HCT116 (cell line): ENCODE measurements at regions not wholly inside any gene's neighbourhood (a gene's known extent, or its start where the extent isn't known, plus 50 kb on each side); places are given as distances from the start of the nearest gene placed in this dataset.
A peak's percentile ranks its signal among the peaks of the same experiment; 100 is the strongest.

Source experiments
- ATAC-seq: fragments of 200-7000 bp; cut with Tn5 transposase; 2 replicates; pipeline ENCODE4 v1.9.1; 2020; ENCODE audit warnings: mild to moderate bottlenecking, moderate library complexity
- BruUV-seq: library from RNA; stranded (reverse); fragments of 400-500 nt; replicated peaks from 2 replicates; lab custom pipeline; 2021; lab: Mats Ljungman, UMichigan
- CTCF ChIA-PET: fragments of 300-600 bp; sonication (Branson Sonifier 250); formaldehyde crosslinking; loops from one replicate; lab custom pipeline; 2021; ENCODE audit warnings: antibody characterized with exemption; lab: Charles Lee
- POLR2A ChIA-PET: fragments of 300-600, 350-600 bp; sonication (Branson Sonifier 250); formaldehyde crosslinking; loops from one replicate; lab custom pipeline; 2021; ENCODE audit warnings: antibody characterized with exemption; lab: Charles Lee
- RAD21 ChIA-PET, 2 experiments: fragments of 300-600 bp; sonication (Branson Sonifier 250); formaldehyde crosslinking; loops; one replicate each; lab custom pipeline; 2023; ENCODE audit warnings: low total read pairs in 2 of 2; ENCODE audit not compliant: uncharacterized antibody in 2 of 2, unreplicated experiment in 2 of 2, low non-redundant PET in 1 of 2; lab: Charles Lee
- DNase-seq: peaks from one replicate; pipeline ENCODE4 v3.0.0-alpha.2; 2010; ENCODE audit warnings: low read depth, low spot score
- H2AFZ ChIP-seq: fragments of 200-600 bp; shearing (Covaris generic), sonication (generic); 2 replicates; pipeline ENCODE4 v1.6.1; 2017; ENCODE audit warnings: low read depth, mixed run types, mixed read lengths, antibody characterized with exemption, low read length; ENCODE audit not compliant: poor library complexity, severe bottlenecking
- H3K27ac ChIP-seq: 2 replicates; pipeline ENCODE4 v1.5.1; 2012; ENCODE audit warnings: low read depth, low read length
- H3K27me3 ChIP-seq: fragments of 200-600 bp; sonication (generic); 2 replicates; pipeline ENCODE4 v1.6.1; 2016; ENCODE audit warnings: mixed run types, low read length, mixed read lengths; ENCODE audit not compliant: insufficient read depth
- H3K36me3 ChIP-seq, 2 experiments: fragments of 200-500 bp in 1 of 2; fragments of 200-600 bp in 1 of 2; sonication (Bioruptor generic) in 1 of 2; sonication (generic) in 1 of 2; 2 replicates each; pipeline versions ENCODE4 v1.5.1 to v1.6.1; 2014 to 2016; ENCODE audit warnings: low read length in 2 of 2, inconsistent platforms in 1 of 2, mixed read lengths in 1 of 2, mixed run types in 1 of 2; ENCODE audit not compliant: insufficient read depth in 2 of 2, control insufficient read depth in 1 of 2
- H3K4me1 ChIP-seq, 2 experiments: fragments of 200-600 bp in 1 of 2; sonication (generic) in 1 of 2; 2 replicates each; pipeline versions ENCODE4 v1.5.1 to v1.6.1; 2012 to 2017; ENCODE audit warnings: low read length in 2 of 2, inconsistent platforms in 1 of 2, mild to moderate bottlenecking in 1 of 2, mixed read lengths in 1 of 2, mixed run types in 1 of 2, moderate library complexity in 1 of 2; ENCODE audit not compliant: insufficient read depth in 2 of 2, control insufficient read depth in 1 of 2
- H3K4me2 ChIP-seq: fragments of 200-600 bp; sonication (generic); 2 replicates; pipeline ENCODE4 v1.6.1; 2017; ENCODE audit warnings: mixed run types, low read length, mixed read lengths
- H3K4me3 ChIP-seq, 2 experiments: fragments of 200-600 bp in 1 of 2; sonication (generic) in 1 of 2; replicated peaks in 1 of 2; 2 replicates each; pipeline ENCODE4 v1.5.1; 2011 to 2016; ENCODE audit warnings: low read length in 2 of 2, control low read depth in 1 of 2, low read depth in 1 of 2, mild to moderate bottlenecking in 1 of 2, mixed read lengths in 1 of 2, mixed run types in 1 of 2
- H3K79me2 ChIP-seq: fragments of 200-600 bp; sonication (generic); 2 replicates; pipeline ENCODE4 v1.6.1; 2017; ENCODE audit warnings: mild to moderate bottlenecking, mixed run types, low read length, moderate library complexity, mixed read lengths; ENCODE audit not compliant: insufficient read depth
- H3K9ac ChIP-seq: fragments of 200-600 bp; sonication (generic); 2 replicates; pipeline ENCODE4 v1.6.1; 2016; ENCODE audit warnings: low read length, mixed read lengths
- H3K9me2 ChIP-seq: fragments of 200-600 bp; sonication (generic), shearing (Covaris generic); 2 replicates; pipeline ENCODE4 v1.6.1; 2017; ENCODE audit warnings: mixed run types, mild to moderate bottlenecking, moderate library complexity; ENCODE audit not compliant: insufficient read depth
- H3K9me3 ChIP-seq, 2 experiments: fragments of 200-500 bp in 1 of 2; fragments of 200-600 bp in 1 of 2; sonication (Bioruptor generic) in 1 of 2; sonication (generic) in 1 of 2; 2 replicates each; pipeline ENCODE4 v1.6.1; 2014 to 2017; ENCODE audit warnings: low read length in 2 of 2, mixed read lengths in 2 of 2, inconsistent platforms in 1 of 2, low read depth in 1 of 2, mild to moderate bottlenecking in 1 of 2, mixed run types in 1 of 2, moderate library complexity in 1 of 2; ENCODE audit not compliant: control insufficient read depth in 1 of 2, insufficient read depth in 1 of 2
- H4K20me1 ChIP-seq: fragments of 200-600 bp; sonication (generic), shearing (Covaris generic); 2 replicates; pipeline ENCODE4 v1.6.1; 2017; ENCODE audit warnings: mixed run types, mild to moderate bottlenecking, moderate library complexity; ENCODE audit not compliant: insufficient read depth
- ATF3 ChIP-seq: IDR thresholded peaks from 2 replicates; pipeline ENCODE4 v1.6.1; 2012
- CBX3 ChIP-seq: IDR thresholded peaks from 2 replicates; pipeline ENCODE4 v1.6.1; 2012; ENCODE audit warnings: low read depth
- CEBPB ChIP-seq: IDR thresholded peaks from 2 replicates; pipeline ENCODE4 v1.6.1; 2012; ENCODE audit warnings: low read depth
- ELF1 ChIP-seq: IDR thresholded peaks from 2 replicates; pipeline ENCODE4 v1.6.1; 2012; ENCODE audit warnings: low read depth, borderline replicate concordance
- EZH2 ChIP-seq: fragments of 200-600 bp; sonication (generic); IDR thresholded peaks from 2 replicates; pipeline ENCODE4 v1.6.1; 2017; ENCODE audit warnings: antibody characterized with exemption, mixed run types
- EZH2phosphoT487 ChIP-seq: fragments of 200-600 bp; IDR thresholded peaks from 2 replicates; pipeline ENCODE4 v1.6.1; 2018; ENCODE audit warnings: antibody characterized with exemption, borderline replicate concordance
- FOSL1 ChIP-seq: IDR thresholded peaks from 2 replicates; pipeline ENCODE4 v1.6.1; 2012; ENCODE audit warnings: low read depth
- JUND ChIP-seq: IDR thresholded peaks from 2 replicates; pipeline ENCODE4 v1.6.1; 2012
- MAX ChIP-seq: IDR thresholded peaks from 2 replicates; pipeline ENCODE4 v1.6.1; 2012
- POLR2A ChIP-seq: IDR thresholded peaks from 2 replicates; pipeline ENCODE4 v1.7.0; 2011; ENCODE audit warnings: borderline replicate concordance; ENCODE audit not compliant: insufficient read depth, insufficient read length; ENCODE audit errors: extremely low read depth
- POLR2AphosphoS5 ChIP-seq: IDR thresholded peaks from 2 replicates; pipeline ENCODE4 v1.6.1; 2011; ENCODE audit warnings: mild to moderate bottlenecking, low read depth, low read length, moderate library complexity
- REST ChIP-seq: IDR thresholded peaks from 2 replicates; pipeline ENCODE4 v1.6.1; 2012; ENCODE audit warnings: low read depth
- SP1 ChIP-seq: IDR thresholded peaks from 2 replicates; pipeline ENCODE4 v1.6.1; 2012; ENCODE audit warnings: low read depth
- SRF ChIP-seq: IDR thresholded peaks from 2 replicates; pipeline ENCODE4 v1.6.1; 2012; ENCODE audit warnings: low read depth
- YY1 ChIP-seq: IDR thresholded peaks from 2 replicates; pipeline ENCODE4 v1.6.1; 2011; ENCODE audit warnings: low read length, low read depth, moderate library complexity, mild to moderate bottlenecking; ENCODE audit not compliant: insufficient replicate concordance; ENCODE audit errors: extremely low read depth
- ZFX ChIP-seq: fragments of 450-650 bp; IDR thresholded peaks from 2 replicates; pipeline ENCODE4 v1.6.1; 2017
- ZNF274 ChIP-seq: fragments of 200-500 bp; sonication (Bioruptor generic); IDR thresholded peaks from 2 replicates; pipeline ENCODE4 v1.6.1; 2014; ENCODE audit warnings: mild to moderate bottlenecking, low read depth, low read length, inconsistent platforms
- intact Hi-C: fragments of 100-400 bp; cut with micrococcal nuclease; formaldehyde crosslinking; loops from 2 replicates; pipeline ENCODE4 v1.10.0; 2022

- Histone ChIP-seq H3K4me3 (no peak overlapping the region), H3K79me2 (no peaks in the 10 kb centered on the region), H3K36me3 (no peaks in the 10 kb centered on the region), H3K4me2 (peak overlapping the region; percentile 50), H3K27ac (no peak overlapping the region), H3K9me3 (no peaks in the 10 kb centered on the region), H3K9ac (no peak overlapping the region), H3K27me3 (peaks cover 9% of the 10 kb centered on the region; the same call in 1 of the 2 replicates), H4K20me1 (no peaks in the 10 kb centered on the region), H3K4me1 (peaks cover 21 to 40% of the 10 kb centered on the region in 2 experiments), H3K9me2 (no peaks in the 10 kb centered on the region), H2AFZ (peak overlapping the region; percentile 25)
- DNase-seq (peak; percentile 79), ATAC-seq (peak; percentile 86)
- ChIA-PET RAD21 (no interaction called here), POLR2A (no interaction called here), CTCF (no interaction called here)
- peak; percentile 93 for TF ChIP-seq CEBPB
- TF ChIP-seq SP1 = peak; percentile 68
- peak; percentile 55; the same call in 1 of the 2 replicates for TF ChIP-seq JUND
- TF ChIP-seq YY1 = peak; percentile 8
- peak; percentile 51 for TF ChIP-seq POLR2AphosphoS5
- TF ChIP-seq ZNF274 = no peak
- TF ChIP-seq FOSL1 = peak; percentile 42; the same call in 1 of the 2 replicates
- TF ChIP-seq MAX = peak; percentile 38; the same call in 1 of the 2 replicates
- TF ChIP-seq EZH2phosphoT487 = no peak
- peak; percentile 72; the same call in 1 of the 2 replicates for TF ChIP-seq CBX3
- no TSS peak for BruUV-seq
- intact Hi-C loops = no loop called here
These were observed 149.2 kb upstream of the JUN start for GRCh38 chr1:58932859-58933598.

- no peaks in the 10 kb centered on the region for H3K9me2 ChIP-seq
- DNase-seq (no peak), ATAC-seq (peak; percentile 20; the same call in 1 of the 2 replicates)
- ChIA-PET POLR2A (no interaction called here), RAD21 (no interaction called here), CTCF (no interaction called here)
- no peaks in the 10 kb centered on the region for H4K20me1 ChIP-seq
- BruUV-seq = no TSS peak
- H3K4me2 ChIP-seq = peak overlapping the region; percentile 50; the same call in 1 of the 2 replicates
- no peak overlapping the region for H3K4me3 ChIP-seq
- H2AFZ ChIP-seq = peak overlapping the region; percentile 25
- intact Hi-C loops = no loop called here
- H3K27me3 ChIP-seq = peaks cover 5% of the 10 kb centered on the region; the same call in 1 of the 2 replicates
- no peaks in the 10 kb centered on the region for H3K36me3 ChIP-seq
- H3K4me1 ChIP-seq = peaks cover 21 to 38% of the 10 kb centered on the region in 2 experiments
- no peak overlapping the region for H3K27ac ChIP-seq
- H3K79me2 ChIP-seq = no peaks in the 10 kb centered on the region
- H3K9me3 ChIP-seq = no peaks in the 10 kb centered on the region
- no peak overlapping the region for H3K9ac ChIP-seq
- TF ChIP-seq POLR2AphosphoS5 = no peak
- no peak for TF ChIP-seq SP1
- no peak for TF ChIP-seq JUND
- no peak for TF ChIP-seq EZH2phosphoT487
- TF ChIP-seq ELF1 = no peak
- no peak for TF ChIP-seq ZFX
- TF ChIP-seq POLR2A = no peak
- no peak for TF ChIP-seq SRF
- TF ChIP-seq EZH2 = no peak
- no peak for TF ChIP-seq ATF3
- TF ChIP-seq REST = no peak
- no peak for TF ChIP-seq CBX3
- no peak for TF ChIP-seq YY1
These were observed 149.7 kb upstream of the JUN start for GRCh38 chr1:58933599-58933926.
